IMR-90 (cell line): ENCODE measurements at regions not wholly inside any gene's neighbourhood (a gene's known extent, or its start where the extent isn't known, plus 50 kb on each side); places are given as distances from the start of the nearest gene placed in this dataset.

Experiments used
- ATAC-seq: fragments of 200-7000 bp; cut with Tn5 transposase; 2 replicates; pipeline ENCODE4 v1.9.1; 2020; ENCODE audit warnings: low read depth, mild to moderate bottlenecking, moderate library complexity
- BruUV-seq: library from RNA; stranded (reverse); fragments of 400-500 nt; replicated peaks from 2 replicates; lab custom pipeline; 2021; lab: Mats Ljungman, UMichigan
- CTCF ChIA-PET: fragments of 300-600 bp; formaldehyde crosslinking; extraction: SDS; loops from one replicate; lab custom pipeline; 2021; ENCODE audit warnings: antibody characterized with exemption; lab: Yijun Ruan, JAX
- POLR2A ChIA-PET: fragments of 300-600 bp; sonication (Branson Sonifier 250); formaldehyde crosslinking; loops from one replicate; lab custom pipeline; 2022; ENCODE audit warnings: antibody characterized with exemption; ENCODE audit not compliant: unreplicated experiment; lab: Charles Lee
- DNase-seq: peaks from one replicate; pipeline ENCODE4 v3.0.0; 2013
- H2AFZ ChIP-seq: replicated peaks from 2 replicates; pipeline ENCODE3; 2013; ENCODE audit warnings: low read length, mild to moderate bottlenecking; ENCODE audit not compliant: poor library complexity
- H2AK5ac ChIP-seq: 2 replicates; pipeline ENCODE4 v1.6.1; 2013; ENCODE audit warnings: low read depth, low read length, inconsistent platforms
- H2AK9ac ChIP-seq: replicated peaks from 2 replicates; pipeline ENCODE3; 2013; ENCODE audit warnings: mild to moderate bottlenecking, low read depth, low read length, moderate library complexity; ENCODE audit not compliant: poor library complexity
- H2BK120ac ChIP-seq: 2 replicates; pipeline ENCODE4 v1.6.1; 2013; ENCODE audit warnings: low read depth, low read length, inconsistent platforms
- H2BK15ac ChIP-seq: 3 replicates; pipeline ENCODE4 v1.6.1; 2013; ENCODE audit warnings: low read depth, low read length, inconsistent platforms
- H2BK20ac ChIP-seq: 2 replicates; pipeline ENCODE4 v1.6.1; 2013; ENCODE audit warnings: low read depth, mild to moderate bottlenecking, inconsistent platforms, low read length, moderate library complexity
- H2BK5ac ChIP-seq: 2 replicates; pipeline ENCODE4 v1.6.1; 2013; ENCODE audit warnings: mild to moderate bottlenecking, low read depth, low read length, inconsistent platforms; ENCODE audit not compliant: poor library complexity, severe bottlenecking
- H3K14ac ChIP-seq: replicated peaks from 2 replicates; pipeline ENCODE4 v1.6.1; 2013; ENCODE audit warnings: low read depth, low read length, inconsistent platforms
- H3K18ac ChIP-seq: 2 replicates; pipeline ENCODE4 v1.6.1; 2013; ENCODE audit warnings: low read depth, low read length, control low read depth
- H3K23ac ChIP-seq: 2 replicates; pipeline ENCODE4 v1.6.1; 2013; ENCODE audit warnings: low read depth, low read length, inconsistent platforms
- H3K27ac ChIP-seq: 2 replicates; pipeline ENCODE4 v1.5.1; 2013; ENCODE audit warnings: mild to moderate bottlenecking, control low read depth, low read length; ENCODE audit not compliant: insufficient read depth
- H3K27me3 ChIP-seq: 2 replicates; pipeline ENCODE4 v1.6.1; 2013; ENCODE audit warnings: low read length; ENCODE audit not compliant: control insufficient read depth, insufficient read depth
- H3K36me3 ChIP-seq: 2 replicates; pipeline ENCODE4 v1.6.1; 2013; ENCODE audit warnings: low read length, mixed read lengths; ENCODE audit not compliant: control insufficient read depth, insufficient read depth
- H3K4ac ChIP-seq: 2 replicates; pipeline ENCODE4 v1.6.1; 2013; ENCODE audit warnings: low read depth, low read length, inconsistent platforms
- H3K4me1 ChIP-seq: 2 replicates; pipeline ENCODE4 v1.6.1; 2013; ENCODE audit warnings: low read length, mixed read lengths; ENCODE audit not compliant: control insufficient read depth, insufficient read depth
- H3K4me2 ChIP-seq: 2 replicates; pipeline ENCODE4 v1.6.1; 2013; ENCODE audit warnings: low read depth, mild to moderate bottlenecking, control low read depth, low read length, moderate library complexity
- H3K4me3 ChIP-seq: 2 replicates; pipeline ENCODE4 v1.5.1; 2013; ENCODE audit warnings: low read depth, mild to moderate bottlenecking, control low read depth, low read length, moderate library complexity; ENCODE audit not compliant: insufficient read depth
- H3K56ac ChIP-seq: 2 replicates; pipeline ENCODE4 v1.6.1; 2013; ENCODE audit warnings: low read length, inconsistent platforms; ENCODE audit not compliant: insufficient read depth; ENCODE audit errors: extremely low read depth
- H3K79me1 ChIP-seq, 2 experiments: 2 replicates each; pipeline ENCODE4 v1.6.1; 2013; ENCODE audit warnings: low read length in 2 of 2, inconsistent platforms in 1 of 2, low read depth in 1 of 2
- H3K9ac ChIP-seq: 2 replicates; pipeline ENCODE4 v1.6.1; 2013; ENCODE audit warnings: low read depth, low read length, control low read depth
- H3K9me1 ChIP-seq: 2 replicates; pipeline ENCODE4 v1.6.1; 2013; ENCODE audit warnings: low read length, inconsistent platforms; ENCODE audit not compliant: insufficient read depth
- H3K9me3 ChIP-seq: 2 replicates; pipeline ENCODE4 v1.6.1; 2013; ENCODE audit warnings: low read length; ENCODE audit not compliant: control insufficient read depth, insufficient read depth
- H4K20me1 ChIP-seq: 2 replicates; pipeline ENCODE4 v1.6.1; 2013; ENCODE audit warnings: low read length, inconsistent platforms; ENCODE audit not compliant: insufficient read depth
- H4K5ac ChIP-seq: 2 replicates; pipeline ENCODE4 v1.6.1; 2013; ENCODE audit warnings: mild to moderate bottlenecking, low read depth, low read length, control low read depth
- H4K8ac ChIP-seq, 2 experiments: 2 replicates each; pipeline ENCODE4 v1.6.1; 2013; ENCODE audit warnings: low read depth in 2 of 2, low read length in 2 of 2, control low read depth in 1 of 2, inconsistent platforms in 1 of 2
- H4K91ac ChIP-seq: 2 replicates; pipeline ENCODE4 v1.6.1; 2013; ENCODE audit warnings: low read depth, low read length, inconsistent platforms; ENCODE audit not compliant: insufficient read depth
- CEBPB ChIP-seq: IDR thresholded peaks from 2 replicates; pipeline ENCODE4 v1.6.1; 2012; ENCODE audit warnings: low read depth, low read length, improper control_type of control experiment
- CTCF ChIP-seq: conservative IDR thresholded peaks from 2 replicates; pipeline ENCODE4 v1.5.1; 2012; ENCODE audit warnings: mild to moderate bottlenecking, low read depth, low read length, improper control_type of control experiment
- ELK1 ChIP-seq: fragments of 150-350 bp; IDR thresholded peaks from 2 replicates; pipeline ENCODE4 v1.6.1; 2016; ENCODE audit warnings: low read depth, mild to moderate bottlenecking, low read length, moderate library complexity, borderline replicate concordance
- FOS ChIP-seq: fragments of 150-350 bp; IDR thresholded peaks from 2 replicates; pipeline ENCODE4 v1.6.1; 2016; ENCODE audit warnings: low read depth, low read length
- MAFK ChIP-seq: IDR thresholded peaks from 2 replicates; pipeline ENCODE4 v1.6.1; 2012; ENCODE audit warnings: low read depth, low read length, improper control_type of control experiment
- MAZ ChIP-seq: IDR thresholded peaks from 2 replicates; pipeline ENCODE4 v1.6.1; 2012; ENCODE audit warnings: low read depth, mild to moderate bottlenecking, low read length, improper control_type of control experiment, moderate library complexity, borderline replicate concordance
- POLR2A ChIP-seq: IDR thresholded peaks from 2 replicates; pipeline ENCODE4 v1.6.1; 2012; ENCODE audit warnings: mild to moderate bottlenecking, low read depth, low read length
- RCOR1 ChIP-seq: IDR thresholded peaks from 2 replicates; pipeline ENCODE4 v1.6.1; 2012; ENCODE audit warnings: mild to moderate bottlenecking, low read length, improper control_type of control experiment; ENCODE audit not compliant: insufficient replicate concordance
- USF2 ChIP-seq: fragments of 150-350 bp; IDR thresholded peaks from 2 replicates; pipeline ENCODE4 v1.6.1; 2017; ENCODE audit warnings: mild to moderate bottlenecking, antibody characterized with exemption, low read length, low read depth
- WGBS, 2 experiments: methylation state at CpG; one replicate each; pipeline versions ENCODE4 v1.1.5 to v1.1.7; 2013; ENCODE audit warnings: missing lambda C conversion rate in 2 of 2; ENCODE audit not compliant: insufficient read length in 1 of 2; ENCODE audit errors: extremely low coverage in 2 of 2; 5-methylcytosine and 5-hydroxymethylcytosine counted together
- dilution Hi-C: fragments of 300-500 bp; cut with HindIII; formaldehyde crosslinking; loops from one replicate; pipeline ENCODE4 v1.14.3; 2018; ENCODE audit warnings: low sequenced_read_pairs; ENCODE audit not compliant: unreplicated experiment
- in situ Hi-C: fragments of 300-500 bp; cut with MboI; formaldehyde crosslinking; loops from 3 replicates; pipeline ENCODE4 v1.14.3; 2019; ENCODE audit warnings: low sequenced_read_pairs, inconsistent platforms, mixed read lengths
- intact Hi-C: fragments of 100-400 bp; cut with micrococcal nuclease; formaldehyde crosslinking; loops from 2 replicates; pipeline ENCODE4 v1.10.0; 2022

- 20% methylated on average over 1 of the region's 11 CpGs; no CpG with 5 or more reads in 1 of the 2 experiments for WGBS, 2 experiments
- dilution Hi-C loops: no loop called here
- no peak for TF ChIP-seq USF2
- no peak for TF ChIP-seq MAZ
- TF ChIP-seq FOS: no peak
- no peak for TF ChIP-seq CEBPB
- TF ChIP-seq ELK1: no peak
- no peak for TF ChIP-seq RCOR1
- no peak for TF ChIP-seq MAFK
- no peak for TF ChIP-seq CTCF
- TF ChIP-seq POLR2A: no peak
Observed at GRCh38 chr5:125583321-125584139, 837.1 kb upstream of the ZNF608 start.

More at GRCh38 chr5:125583321-125584139, 837.1 kb upstream of the ZNF608 start:
- Histone ChIP-seq H3K18ac (no peak overlapping the region), H4K91ac (no peak overlapping the region), H4K8ac (no peak overlapping the region), H3K4me3 (no peak overlapping the region), H2BK120ac (no peak overlapping the region), H3K9ac (no peak overlapping the region), H3K79me1 (no peaks in the 10 kb centered on the region), H2AFZ (no peak overlapping the region), H3K4me2 (no peak overlapping the region; the same call in 1 of the 2 replicates), H2BK15ac (no peak overlapping the region), H3K4me1 (peaks cover 1% of the 10 kb centered on the region; the same call in 1 of the 2 replicates), H2AK5ac (no peak overlapping the region), H3K27ac (no peak overlapping the region), H3K9me3 (no peaks in the 10 kb centered on the region), H3K27me3 (no peaks in the 10 kb centered on the region), H3K56ac (no peak overlapping the region), H2BK20ac (no peak overlapping the region), H3K4ac (no peak overlapping the region), H2AK9ac (no peak overlapping the region), H3K36me3 (no peaks in the 10 kb centered on the region), H3K14ac (no peak overlapping the region), H4K20me1 (no peaks in the 10 kb centered on the region), H3K9me1 (no peaks in the 10 kb centered on the region), H3K23ac (no peak overlapping the region), H2BK5ac (no peak overlapping the region), H4K5ac (no peak overlapping the region)
- in situ Hi-C loops: no loop called here
- intact Hi-C loops: loop anchor here (5.0 kb wide), 1 partner anchor 494 kb away; no protein-coding TSS in a partner anchor
- ChIA-PET POLR2A (no interaction called here), CTCF (no interaction called here)
- DNase-seq (no peak), ATAC-seq (peak; percentile 64)
- BruUV-seq: no TSS peak
